GM12872 (cell line): ENCODE measurements at regions not wholly inside any gene's neighbourhood (a gene's known extent, or its start where the extent isn't known, plus 50 kb on each side); places are given as distances from the start of the nearest gene placed in this dataset.

ENCODE experiments used
- TF ChIP-seq, protein P1 (sequence below): IDR thresholded peaks from 3 replicates; pipeline ENCODE4 v1.5.1; 2011; ENCODE audit warnings: low read depth, mild to moderate bottlenecking, low read length, moderate library complexity; ENCODE audit not compliant: insufficient read depth

DNA sequence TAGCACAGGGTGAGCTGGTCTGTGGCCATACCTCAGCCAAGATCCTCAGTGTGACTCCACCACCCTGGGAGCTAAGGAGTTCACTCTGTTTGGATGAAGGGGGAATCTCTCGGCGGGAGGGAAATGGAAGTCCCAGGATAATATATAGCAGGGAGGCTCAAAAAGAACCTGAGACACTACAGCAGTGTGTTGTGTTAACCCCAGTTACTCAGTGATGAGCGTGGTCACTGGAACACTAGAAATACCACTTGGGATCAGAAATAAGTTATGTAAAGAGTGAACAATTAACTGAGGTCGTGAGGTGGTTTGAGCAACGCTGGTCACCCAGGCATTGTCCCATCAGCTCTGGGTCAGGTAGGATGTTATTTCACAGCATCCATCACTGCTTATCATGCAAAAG is 59.3 kb upstream of the ADAMTS16 start:
- TF ChIP-seq, protein P1, sequence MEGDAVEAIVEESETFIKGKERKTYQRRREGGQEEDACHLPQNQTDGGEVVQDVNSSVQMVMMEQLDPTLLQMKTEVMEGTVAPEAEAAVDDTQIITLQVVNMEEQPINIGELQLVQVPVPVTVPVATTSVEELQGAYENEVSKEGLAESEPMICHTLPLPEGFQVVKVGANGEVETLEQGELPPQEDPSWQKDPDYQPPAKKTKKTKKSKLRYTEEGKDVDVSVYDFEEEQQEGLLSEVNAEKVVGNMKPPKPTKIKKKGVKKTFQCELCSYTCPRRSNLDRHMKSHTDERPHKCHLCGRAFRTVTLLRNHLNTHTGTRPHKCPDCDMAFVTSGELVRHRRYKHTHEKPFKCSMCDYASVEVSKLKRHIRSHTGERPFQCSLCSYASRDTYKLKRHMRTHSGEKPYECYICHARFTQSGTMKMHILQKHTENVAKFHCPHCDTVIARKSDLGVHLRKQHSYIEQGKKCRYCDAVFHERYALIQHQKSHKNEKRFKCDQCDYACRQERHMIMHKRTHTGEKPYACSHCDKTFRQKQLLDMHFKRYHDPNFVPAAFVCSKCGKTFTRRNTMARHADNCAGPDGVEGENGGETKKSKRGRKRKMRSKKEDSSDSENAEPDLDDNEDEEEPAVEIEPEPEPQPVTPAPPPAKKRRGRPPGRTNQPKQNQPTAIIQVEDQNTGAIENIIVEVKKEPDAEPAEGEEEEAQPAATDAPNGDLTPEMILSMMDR: no peak

DNA sequence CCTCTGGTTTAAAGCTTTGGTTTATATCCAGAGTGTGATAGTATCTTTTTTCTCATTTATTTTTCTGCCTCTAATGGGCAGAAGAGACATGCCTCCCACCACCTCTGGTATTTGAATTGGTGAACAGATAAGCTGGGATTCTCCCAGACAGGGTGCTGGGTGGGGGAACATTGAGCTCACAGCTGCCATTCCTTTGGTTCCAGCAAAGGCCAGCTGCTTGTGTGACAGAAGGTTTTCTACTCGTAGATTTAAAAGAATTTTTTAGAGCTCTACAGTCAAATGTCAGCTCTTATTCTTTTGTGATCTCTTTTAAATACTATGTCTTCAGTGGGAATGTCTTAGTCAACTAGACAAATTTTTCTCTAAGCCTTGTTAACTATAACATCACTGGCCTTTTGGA is 54.7 kb upstream of the ADAMTS16 start:
- TF ChIP-seq, protein P1: no peak

DNA sequence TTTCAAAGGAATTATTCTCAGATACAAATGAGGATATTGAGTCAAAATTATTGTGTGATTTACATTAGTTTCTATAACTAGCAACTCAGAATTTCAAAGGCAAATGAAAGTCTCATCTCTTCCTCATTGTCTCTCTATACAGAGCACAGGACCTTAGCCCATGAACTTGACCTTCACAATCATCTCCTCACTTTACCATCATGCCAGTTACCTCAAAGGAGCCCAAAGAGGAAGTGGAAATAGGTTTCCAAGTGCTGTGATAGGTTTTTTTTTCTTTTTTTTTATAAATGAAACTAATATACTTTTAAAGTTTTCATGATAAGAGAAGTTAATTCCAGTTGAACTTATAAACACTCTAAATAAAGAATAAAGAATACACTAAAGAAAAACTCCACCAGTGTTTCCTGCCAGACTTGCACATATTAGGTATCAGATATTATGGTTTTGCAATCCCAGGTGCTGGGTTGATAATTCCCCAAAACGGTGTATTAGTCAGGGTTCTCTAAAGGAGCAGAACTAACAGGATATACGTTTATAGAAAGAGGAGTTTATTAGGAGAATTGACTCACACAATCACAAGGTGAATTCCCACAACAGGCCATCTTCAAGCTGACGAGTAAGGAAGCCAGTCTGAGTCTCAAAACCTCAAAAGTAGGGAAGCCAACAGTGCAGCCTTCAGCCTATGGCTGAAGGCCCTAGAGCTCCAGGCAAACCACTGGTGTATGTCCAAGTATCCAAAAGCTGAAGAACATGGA is 50.1 kb upstream of the ADAMTS16 start:
- TF ChIP-seq, protein P1: no peak
